ENCODE measurements at regions not wholly inside any gene's neighbourhood (a gene's known extent, or its start where the extent isn't known, plus 50 kb on each side); places are given as distances from the start of the nearest gene placed in this dataset.
"Not testable (repeated sequence)": the region's sequence is repeated elsewhere in the genome, so short reads cannot be mapped to it uniquely, and the experiment has no call there.

DNA sequence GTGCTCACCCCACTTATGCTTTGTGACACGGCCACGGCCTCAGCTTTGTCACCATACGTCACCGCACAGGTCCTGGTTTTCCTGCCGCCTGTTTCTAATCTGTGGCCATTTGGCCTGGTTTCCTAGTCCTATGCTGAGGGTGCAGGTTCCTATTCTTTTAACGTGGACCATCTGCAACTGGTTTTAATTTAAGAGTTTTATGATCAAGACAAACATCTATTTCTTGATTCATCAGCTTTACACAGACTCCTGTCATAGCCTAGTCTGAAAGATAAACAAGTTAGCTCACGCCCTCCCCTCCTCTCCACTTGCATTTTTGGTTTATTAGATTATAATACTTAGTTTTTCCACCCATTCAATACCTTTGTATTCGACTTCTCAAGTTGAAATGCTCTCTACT lies 97.5 kb upstream of the RPS6KA2 start:
- DNase-seq (ENCODE audit: low spot score) = no peak

DNA sequence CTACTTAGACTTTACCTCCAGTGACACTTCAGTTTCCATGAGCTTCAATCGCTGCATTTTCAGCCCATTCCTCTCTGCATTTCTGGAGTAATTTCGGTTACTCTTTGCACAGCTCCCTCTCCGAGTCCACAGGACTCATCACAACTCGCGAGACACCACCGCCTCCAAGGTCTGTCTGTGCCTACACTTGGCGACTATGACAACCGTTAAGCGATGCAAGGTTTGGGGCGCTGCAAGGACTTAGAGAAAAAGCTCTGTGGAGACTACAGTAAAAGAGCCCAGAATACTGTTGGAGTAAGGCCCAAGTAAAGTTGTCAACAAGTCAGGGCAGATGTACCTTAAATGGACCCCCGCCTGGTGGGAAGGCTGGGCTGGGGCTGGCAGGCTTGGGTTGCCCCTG lies 95.7 kb upstream of the RPS6KA2 start:
- DNase-seq (ENCODE audit: low spot score) = no peak

DNA sequence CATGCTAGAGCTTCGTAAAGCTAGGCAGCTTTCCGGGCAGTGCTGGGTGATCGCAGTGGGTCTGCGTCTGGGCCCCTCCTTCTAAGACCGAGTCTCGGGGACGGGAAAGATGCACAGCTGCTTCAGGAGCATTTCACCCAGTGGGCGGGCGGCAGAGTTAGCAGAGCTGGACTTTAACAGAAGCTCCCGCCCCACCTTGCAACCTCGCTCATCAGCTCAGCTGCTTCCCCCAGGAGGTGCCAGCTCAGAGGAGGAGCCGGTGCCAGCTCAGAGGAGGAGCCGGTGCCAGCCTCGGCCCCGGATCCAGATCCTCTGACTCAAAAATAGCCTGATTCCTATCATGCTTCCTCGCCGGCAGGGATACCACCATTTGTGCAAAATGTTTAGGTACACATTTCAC lies 94.5 kb upstream of the RPS6KA2 start:
- no peak for DNase-seq (ENCODE audit: low spot score)

- DNase-seq (ENCODE audit: low spot score) = no peak
Observed at GRCh38 chr6:166720856-166721255, 93.8 kb upstream of the RPS6KA2 start.

GRCh38 chr6:166719019-166719418 lies 92.0 kb upstream of the RPS6KA2 start:
- no peak for DNase-seq (ENCODE audit: low spot score)

- DNase-seq (ENCODE audit: low spot score) = no peak
Observed at GRCh38 chr6:166718516-166718915, 91.5 kb upstream of the RPS6KA2 start.

- DNase-seq (ENCODE audit: low spot score) = no peak
Observed at GRCh38 chr6:166716910-166717617, 90.0 kb upstream of the RPS6KA2 start.

DNA sequence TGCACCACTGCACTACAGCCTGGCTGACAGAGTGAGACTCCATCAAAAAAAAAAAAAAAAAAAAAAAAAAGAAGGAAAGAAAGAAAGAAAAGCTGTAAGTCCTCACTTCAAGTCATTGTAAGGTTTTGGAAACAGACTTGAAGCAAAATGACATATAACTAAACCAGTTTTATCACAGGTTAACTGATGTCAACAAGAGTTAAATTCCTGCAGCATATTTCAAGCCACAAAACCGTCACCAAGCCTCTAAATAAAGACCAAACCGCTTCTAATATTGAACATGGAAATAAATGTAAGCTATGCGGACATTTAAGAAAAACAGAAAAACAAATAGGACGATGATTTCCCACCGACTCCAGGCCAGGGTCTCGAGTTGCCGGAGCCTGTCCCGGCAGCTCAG lies 88.9 kb upstream of the RPS6KA2 start:
- no peak for DNase-seq (ENCODE audit: low spot score)

DNA sequence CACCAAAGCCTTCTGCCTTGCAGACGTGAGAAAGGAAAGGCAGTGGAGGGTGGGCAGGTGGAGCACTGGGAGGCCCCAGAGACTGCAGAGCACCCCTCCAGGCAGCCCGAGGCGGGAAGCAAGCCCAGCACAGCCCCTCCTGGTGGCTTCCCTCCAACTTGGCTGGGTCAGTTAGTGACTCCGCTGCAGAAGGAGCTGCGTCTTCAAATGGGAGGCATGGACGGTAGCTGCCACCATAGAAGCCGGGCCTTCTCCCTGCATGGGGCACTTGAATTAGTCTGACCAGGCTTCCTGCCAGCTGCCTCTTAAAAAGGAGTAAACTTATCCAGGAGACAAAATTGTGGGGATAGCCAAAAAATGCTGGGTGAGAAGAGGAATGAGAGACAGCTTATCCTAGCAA lies 88.0 kb upstream of the RPS6KA2 start:
- no peak for DNase-seq (ENCODE audit: low spot score)

- no peak for DNase-seq (ENCODE audit: low spot score)
Observed at GRCh38 chr6:166714581-166714980, 87.5 kb upstream of the RPS6KA2 start.

GRCh38 chr6:166714187-166714510 lies 87.1 kb upstream of the RPS6KA2 start:
- DNase-seq (ENCODE audit: low spot score) = no peak

DNA sequence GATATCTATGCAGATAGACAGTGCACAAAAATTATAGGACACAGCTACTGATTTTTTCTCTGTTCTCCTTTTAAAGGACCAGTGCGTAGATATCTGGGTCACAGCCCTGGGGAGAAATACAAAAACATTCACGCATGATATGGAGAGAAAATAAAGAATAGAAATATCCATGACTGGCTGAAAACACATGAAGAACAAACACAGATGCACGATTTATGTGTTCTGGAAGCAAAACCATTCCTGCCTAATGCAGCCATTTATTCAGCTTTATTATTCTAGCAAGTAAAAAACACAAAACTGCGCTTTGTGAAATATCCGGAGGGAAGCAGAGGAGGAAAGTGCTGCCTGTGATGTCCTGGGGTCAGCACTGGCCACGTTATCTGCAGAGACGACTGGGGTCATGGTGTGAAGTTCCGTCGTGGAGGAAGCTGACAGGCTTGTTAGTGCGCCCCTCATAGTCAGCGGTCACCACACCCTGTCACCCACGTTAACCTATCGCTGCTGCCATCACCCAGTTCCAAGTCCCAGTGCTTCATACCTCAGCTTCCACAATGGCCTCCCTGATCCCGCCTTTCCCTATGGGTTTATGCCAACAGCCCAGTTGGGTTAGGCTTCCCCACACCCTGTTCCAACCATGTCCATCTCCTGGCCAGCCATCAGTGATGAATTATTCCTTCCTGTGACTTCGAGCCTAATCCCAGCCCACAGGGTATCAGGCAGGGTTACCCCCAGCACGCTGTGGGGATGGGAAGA lies 86.6 kb upstream of the RPS6KA2 start:
- no peak for DNase-seq (ENCODE audit: low spot score)

GRCh38 chr6:166712286-166713228 lies 85.5 kb upstream of the RPS6KA2 start:
- DNase-seq (ENCODE audit: low spot score) = no peak

GRCh38 chr6:166710084-166710483 lies 83.0 kb upstream of the RPS6KA2 start:
- DNase-seq (ENCODE audit: low spot score) = no peak

- no peak for DNase-seq (ENCODE audit: low spot score)
Observed at GRCh38 chr6:166708460-166708859, 81.4 kb upstream of the RPS6KA2 start.

DNA sequence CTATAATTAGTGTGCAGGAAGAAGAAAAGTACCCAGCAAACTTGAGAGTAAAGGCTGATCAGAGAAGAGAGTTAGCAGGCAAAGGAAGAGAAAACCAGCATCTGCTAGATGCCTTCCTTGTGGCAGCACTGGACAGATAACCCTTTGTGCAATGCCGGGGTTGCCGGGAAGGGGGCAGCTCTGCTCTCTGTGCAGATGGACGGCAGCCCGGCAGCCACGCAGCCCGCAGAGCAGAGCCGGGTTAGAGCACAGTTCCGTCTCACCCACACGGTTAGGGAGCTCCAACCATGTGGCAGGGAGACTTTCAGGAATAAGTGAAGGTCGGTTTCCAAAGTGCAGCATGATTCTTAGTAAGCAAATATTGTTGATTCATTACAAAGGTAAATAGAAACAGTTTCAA lies 80.0 kb upstream of the RPS6KA2 start:
- no peak for DNase-seq (ENCODE audit: low spot score)

DNA sequence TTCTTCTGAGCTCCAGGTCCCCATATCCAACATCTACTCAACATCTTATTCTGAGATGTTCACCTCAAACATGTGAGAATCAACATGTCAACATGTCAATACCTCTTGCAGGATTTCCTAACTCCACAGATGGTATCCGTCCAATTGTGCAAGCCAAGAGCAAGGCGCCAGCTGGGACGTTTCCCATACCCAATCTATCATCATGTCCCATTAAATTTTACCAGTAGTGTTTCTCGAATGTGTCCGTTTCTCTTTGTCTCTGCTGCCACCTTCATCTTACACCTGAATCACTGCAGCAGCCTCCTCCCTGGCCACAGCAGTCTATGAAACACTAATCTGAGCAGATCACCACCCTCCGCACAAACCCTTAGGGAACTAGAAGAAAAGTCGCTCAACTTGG lies 78.0 kb upstream of the RPS6KA2 start:
- DNase-seq (ENCODE audit: low spot score) = no peak

- DNase-seq (ENCODE audit: low spot score) = no peak
Observed at GRCh38 chr6:166704171-166704570, 77.1 kb upstream of the RPS6KA2 start.

GRCh38 chr6:166703149-166703710 lies 76.2 kb upstream of the RPS6KA2 start:
- no peak for DNase-seq (ENCODE audit: low spot score)

DNA sequence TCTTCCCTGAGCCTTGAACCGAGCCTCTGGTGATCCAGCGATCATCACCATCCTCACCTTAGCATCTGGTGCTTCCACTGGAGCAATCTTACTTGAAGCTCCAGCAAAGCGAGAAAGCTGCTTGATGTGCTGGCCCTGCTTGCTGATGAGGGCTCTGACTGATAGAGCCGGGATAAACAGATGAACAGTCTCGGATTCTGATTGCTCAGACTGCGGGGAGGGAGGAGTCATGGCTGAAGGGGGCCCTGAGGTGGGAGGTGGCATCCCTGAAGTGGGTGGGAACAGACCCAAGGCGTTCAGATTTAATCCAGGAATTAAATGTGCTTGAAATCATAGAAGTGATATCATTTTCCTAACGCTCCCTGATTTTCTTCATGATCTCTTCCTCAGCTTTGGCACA lies 74.4 kb upstream of the RPS6KA2 start:
- DNase-seq (ENCODE audit: low spot score) = not testable (repeated sequence)

- not testable (repeated sequence) for DNase-seq (ENCODE audit: low spot score)
Observed at GRCh38 chr6:166700871-166701270, 73.8 kb upstream of the RPS6KA2 start.

DNA sequence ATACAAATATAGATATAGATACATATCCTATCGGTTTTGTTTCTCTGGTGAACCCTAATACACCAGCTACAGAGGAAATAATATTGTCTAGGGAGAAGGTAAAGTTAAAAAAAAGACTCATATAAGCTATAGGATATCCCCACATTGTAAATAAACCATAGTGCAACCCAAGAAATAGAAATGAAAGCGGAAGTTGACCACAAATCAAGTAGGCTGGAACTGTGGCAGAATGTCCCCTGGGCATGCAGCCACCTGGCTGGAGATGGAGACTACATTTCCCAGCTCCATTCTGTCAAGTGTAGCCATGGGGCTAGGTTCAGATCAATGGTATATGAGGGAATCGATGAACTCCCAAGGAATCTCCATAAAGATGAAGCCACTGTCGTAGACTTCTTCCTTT lies 70.1 kb upstream of the RPS6KA2 start:
- no peak for DNase-seq (ENCODE audit: low spot score)
